HepG2 (cell line): ENCODE measurements at regions not wholly inside any gene's neighbourhood (a gene's known extent, or its start where the extent isn't known, plus 50 kb on each side); places are given as distances from the start of the nearest gene placed in this dataset.

Experiments
- ATF6 ChIP-seq: sonication (generic); formaldehyde crosslinking; conservative IDR thresholded peaks from 2 replicates; pipeline ENCODE4 v1.4.0; 2020; ENCODE audit warnings: missing genetic modification reagents
- BCLAF1 ChIP-seq: fragments of 450-650 bp; IDR thresholded peaks from 2 replicates; pipeline ENCODE4 v1.6.1; 2017; ENCODE audit warnings: mild to moderate bottlenecking
- CBX1 ChIP-seq: IDR thresholded peaks from one replicate; pipeline ENCODE4 v1.6.1; 2016; ENCODE audit warnings: antibody characterized with exemption, low read depth
- CSRNP2 ChIP-seq: sonication (generic); formaldehyde crosslinking; conservative IDR thresholded peaks from 2 replicates; pipeline ENCODE4 v1.8.0; 2022; ENCODE audit warnings: low read depth, missing genetic modification reagents
- KLF11 ChIP-seq: IDR thresholded peaks from 2 replicates; pipeline ENCODE4 v1.6.1; 2016; ENCODE audit warnings: missing compliant biosample characterization
- MNT ChIP-seq: fragments of 450-650 bp; IDR thresholded peaks from 2 replicates; pipeline ENCODE4 v1.6.1; 2016
- MTERF4 ChIP-seq: sonication (generic); formaldehyde crosslinking; IDR thresholded peaks from 2 replicates; pipeline ENCODE4 v1.8.0; 2023; ENCODE audit warnings: mild to moderate bottlenecking, missing genetic modification reagents
- PITX1 ChIP-seq: sonication (generic); formaldehyde crosslinking; IDR thresholded peaks from 2 replicates; pipeline ENCODE4 v1.5.1; 2020; ENCODE audit warnings: mild to moderate bottlenecking, missing genetic modification reagents
- SMARCC2 ChIP-seq: fragments of 450-650 bp; IDR thresholded peaks from 2 replicates; pipeline ENCODE4 v1.6.1; 2017; ENCODE audit warnings: antibody characterized with exemption, mild to moderate bottlenecking
- TFAP4 ChIP-seq: sonication (generic); IDR thresholded peaks from 2 replicates; pipeline ENCODE4 v1.6.1; 2016; ENCODE audit warnings: low read depth, borderline replicate concordance
- ZBTB34 ChIP-seq: sonication (generic); formaldehyde crosslinking; IDR thresholded peaks from 2 replicates; pipeline ENCODE4 v1.8.0; 2022; ENCODE audit warnings: mild to moderate bottlenecking, missing genetic modification reagents
- ZNF281 ChIP-seq: sonication (generic); formaldehyde crosslinking; IDR thresholded peaks from 2 replicates; pipeline ENCODE4 v1.4.0; 2020; ENCODE audit warnings: missing genetic modification reagents, borderline replicate concordance

- TF ChIP-seq CSRNP2 (CRISPR knock-in tag) (no peak), ZBTB34 (CRISPR knock-in tag) (0 out of 2 replicates have a peak, but pooled peaks have one; percentile 23), KLF11 (CRISPR knock-in tag) (no peak), ZNF281 (CRISPR knock-in tag) (peak; percentile 66; the same call in 1 of the 2 replicates), TFAP4 (no peak), PITX1 (CRISPR knock-in tag) (no peak), CBX1 (no peak), MNT (no peak), BCLAF1 (no peak), SMARCC2 (no peak), MTERF4 (CRISPR knock-in tag) (no peak), ATF6 (CRISPR knock-in tag) (no peak)
These were observed 206.5 kb upstream of the EEA1 start (continued) for GRCh38 chr12:93135286-93136239.
